Right ventricle myocardium superior (tissue), 1 donor: ENCODE measurements at regions not wholly inside any gene's neighbourhood (a gene's known extent, or its start where the extent isn't known, plus 50 kb on each side); places are given as distances from the start of the nearest gene placed in this dataset.
"Not testable (repeated sequence)": the region's sequence is repeated elsewhere in the genome, so short reads cannot be mapped to it uniquely, and the experiment has no call there.

Experiments used
- ATAC-seq: fragments of 200-7000 bp; cut with Tn5 transposase; one replicate; pipeline ENCODE4 v1.9.1; 2020; ENCODE audit warnings: mild to moderate bottlenecking; ENCODE audit not compliant: poor library complexity
- DNase-seq: peaks from one replicate; pipeline ENCODE4 v3.0.0-alpha.2; 2020
- intact Hi-C: fragments of 100-400 bp; cut with DNase I; formaldehyde crosslinking; loops from one replicate; pipeline ENCODE4 v1.11.2; 2022
- donor health status: DM: no; HTN: yes; CAD: no; lungs with severe emphysema.

- intact Hi-C loops: no loop called here
- DNase-seq: no peak
- ATAC-seq: no peak
Observed at GRCh38 chr10:28429045-28429444, 103.9 kb upstream of the WAC start.

GRCh38 chr10:28429573-28430216 lies 103.2 kb upstream of the WAC start:
- DNase-seq (no peak), ATAC-seq (no peak)
- intact Hi-C loops: loop anchor here (10.0 kb wide), 2 partner anchors 105 to 165 kb away; partner anchors contain the start of gene WAC

GRCh38 chr10:28431139-28431538 lies 101.8 kb upstream of the WAC start:
- DNase-seq (no peak), ATAC-seq (no peak)
- intact Hi-C loops: loop anchor here (10.0 kb wide), 2 partner anchors 104 to 164 kb away; partner anchors contain the start of gene WAC

- intact Hi-C loops: loop anchor here (10.0 kb wide), 2 partner anchors 103 to 163 kb away; partner anchors contain the start of gene WAC
- DNase-seq (peak; percentile 70), ATAC-seq (peak; percentile 95)
Observed at GRCh38 chr10:28432210-28432676, 100.7 kb upstream of the WAC start.

- intact Hi-C loops: loop anchor here (10.0 kb wide), 2 partner anchors 101 to 161 kb away; partner anchors contain the start of gene WAC
- no peak for ATAC-seq
- no peak for DNase-seq
Observed at GRCh38 chr10:28434063-28434462, 98.9 kb upstream of the WAC start.

- ATAC-seq (no peak), DNase-seq (no peak)
- intact Hi-C loops: no loop called here
Observed at GRCh38 chr10:28442403-28442802, 90.5 kb upstream of the WAC start.

- ATAC-seq (no peak), DNase-seq (no peak)
- intact Hi-C loops: no loop called here
Observed at GRCh38 chr10:28444031-28444430, 88.9 kb upstream of the WAC start.

GRCh38 chr10:28445516-28445915 lies 87.4 kb upstream of the WAC start:
- DNase-seq (no peak), ATAC-seq (no peak)
- intact Hi-C loops: no loop called here

GRCh38 chr10:28449382-28449781 lies 83.5 kb upstream of the WAC start:
- ATAC-seq (no peak), DNase-seq (no peak)
- intact Hi-C loops: no loop called here

- intact Hi-C loops: no loop called here
- DNase-seq (no peak), ATAC-seq (no peak)
Observed at GRCh38 chr10:28449926-28450325, 83.0 kb upstream of the WAC start.

- no peak for DNase-seq
- no peak for ATAC-seq
- intact Hi-C loops: no loop called here
Observed at GRCh38 chr10:28453926-28454325, 79.0 kb upstream of the WAC start.

- intact Hi-C loops: no loop called here
- DNase-seq (no peak), ATAC-seq (no peak)
Observed at GRCh38 chr10:28457110-28457509, 75.8 kb upstream of the WAC start.

GRCh38 chr10:28457873-28458272 lies 75.0 kb upstream of the WAC start:
- ATAC-seq, intact Hi-C loops, DNase-seq: not testable (repeated sequence)

- ATAC-seq (no peak), DNase-seq (no peak)
- intact Hi-C loops: no loop called here
Observed at GRCh38 chr10:28459453-28460144, 73.3 kb upstream of the WAC start.

- intact Hi-C loops: no loop called here
- no peak for DNase-seq
Observed at GRCh38 chr10:28463141-28463540, 69.8 kb upstream of the WAC start.

GRCh38 chr10:28463676-28464395 lies 69.1 kb upstream of the WAC start:
- DNase-seq (no peak), ATAC-seq (no peak)
- intact Hi-C loops: no loop called here

More at GRCh38 chr10:28463141-28463540, 69.8 kb upstream of the WAC start:
- ATAC-seq: no peak

- intact Hi-C loops: no loop called here
- ATAC-seq: peak; percentile 93
- peak; percentile 62 for DNase-seq
Observed at GRCh38 chr10:28467615-28468014, 65.3 kb upstream of the WAC start.

- ATAC-seq (peak; percentile 26), DNase-seq (no peak)
- intact Hi-C loops: no loop called here
Observed at GRCh38 chr10:28468707-28469483, 64.0 kb upstream of the WAC start.
